GM23338 (cell line): ENCODE measurements at regions not wholly inside any gene's neighbourhood (a gene's known extent, or its start where the extent isn't known, plus 50 kb on each side); places are given as distances from the start of the nearest gene placed in this dataset.

Experiments
- CREB1 ChIP-seq: fragments of 250-450 bp; sonication (Bioruptor Pico); IDR thresholded peaks from 2 replicates; pipeline ENCODE4 v1.5.0; 2020; ENCODE audit warnings: low read depth, mild to moderate bottlenecking, moderate library complexity
- CTCF ChIP-seq, 2 experiments: fragments of 200-600 bp in 1 of 2; sonication (generic) in 1 of 2; conservative IDR thresholded peaks; 2 replicates each; pipeline versions ENCODE4 v1.5.1 to v1.6.1; 2016 to 2017; ENCODE audit warnings: antibody characterized with exemption in 2 of 2, low read depth in 2 of 2, mild to moderate bottlenecking in 2 of 2, moderate library complexity in 1 of 2
- ETS1 ChIP-seq: IDR thresholded peaks from 2 replicates; pipeline ENCODE4 v1.6.1; 2016; ENCODE audit warnings: antibody characterized with exemption
- EZH2 ChIP-seq: fragments of 200-600 bp; sonication (generic); IDR thresholded peaks from one replicate; pipeline ENCODE4 v1.8.0; 2017; ENCODE audit warnings: antibody characterized with exemption, mild to moderate bottlenecking, low read depth; ENCODE audit not compliant: unreplicated experiment
- EZH2phosphoT487 ChIP-seq: fragments of 200-600 bp; sonication (generic); IDR thresholded peaks from one replicate; pipeline ENCODE4 v1.8.1; 2018; ENCODE audit warnings: antibody characterized with exemption; ENCODE audit not compliant: unreplicated experiment
- JUNB ChIP-seq: IDR thresholded peaks from one replicate; pipeline ENCODE4 v1.6.1; 2016; ENCODE audit warnings: antibody characterized with exemption; ENCODE audit not compliant: unreplicated experiment
- NANOG ChIP-seq: IDR thresholded peaks from 2 replicates; pipeline ENCODE4 v1.6.1; 2016; ENCODE audit warnings: antibody characterized with exemption, borderline replicate concordance
- POLR2AphosphoS5 ChIP-seq: IDR thresholded peaks from 2 replicates; pipeline ENCODE4 v1.6.1; 2016; ENCODE audit warnings: antibody characterized with exemption, low read depth
- REST ChIP-seq: IDR thresholded peaks from one replicate; pipeline ENCODE4 v1.6.1; 2018; ENCODE audit warnings: antibody characterized with exemption; ENCODE audit not compliant: unreplicated experiment
- STAT1 ChIP-seq: IDR thresholded peaks from one replicate; pipeline ENCODE4 v1.6.1; 2016; ENCODE audit warnings: antibody characterized with exemption; ENCODE audit not compliant: unreplicated experiment
- ZNF114 ChIP-seq: fragments of 250-450 bp; sonication (Bioruptor Pico); IDR thresholded peaks from 2 replicates; pipeline ENCODE4 v1.5.0; 2020; ENCODE audit warnings: mild to moderate bottlenecking, moderate library complexity
- ZNF331 ChIP-seq: fragments of 250-450 bp; sonication (Bioruptor Pico); IDR thresholded peaks from 2 replicates; pipeline ENCODE4 v1.5.0; 2020; ENCODE audit warnings: low read depth, mild to moderate bottlenecking, moderate library complexity
- ZNF462 ChIP-seq: fragments of 250-450 bp; sonication (Bioruptor Pico); IDR thresholded peaks from 2 replicates; pipeline ENCODE4 v1.5.0; 2020; ENCODE audit warnings: mild to moderate bottlenecking, moderate library complexity

- TF ChIP-seq EZH2, result no peak
- no peak for TF ChIP-seq CTCF (conservative IDR thresholded peaks at IDR 0.05; ENCODE audit: low read depth in 2 of 2)
- no peak for TF ChIP-seq POLR2AphosphoS5
- no peak for TF ChIP-seq ETS1
- TF ChIP-seq ZNF114 (CRISPR knock-in tag), result no peak
- TF ChIP-seq CREB1 (CRISPR knock-in tag), result no peak
- TF ChIP-seq JUNB, result no peak
- TF ChIP-seq EZH2phosphoT487, result no peak
- TF ChIP-seq REST, result no peak
- no peak for TF ChIP-seq STAT1
- no peak for TF ChIP-seq ZNF331 (CRISPR knock-in tag)
- no peak for TF ChIP-seq ZNF462 (CRISPR knock-in tag)
- no peak for TF ChIP-seq NANOG
Observed at GRCh38 chr11:129508163-129508562, 132.5 kb downstream of the BARX2 start.
